GM12873 (cell line): ENCODE measurements at regions not wholly inside any gene's neighbourhood (a gene's known extent, or its start where the extent isn't known, plus 50 kb on each side); places are given as distances from the start of the nearest gene placed in this dataset.
A peak's percentile ranks its signal among the peaks of the same experiment; 100 is the strongest.

Source experiments
- TF ChIP-seq, protein P1 (sequence below): IDR thresholded peaks from 2 replicates; pipeline ENCODE4 v1.5.1; 2012; ENCODE audit warnings: low read depth, mild to moderate bottlenecking, moderate library complexity, low read length, control low read depth; ENCODE audit not compliant: insufficient read depth; ENCODE audit errors: missing control alignments

GRCh38 chr5:56490971-56491468 is 257.9 kb upstream of the ANKRD55 start:
- TF ChIP-seq, protein P1, sequence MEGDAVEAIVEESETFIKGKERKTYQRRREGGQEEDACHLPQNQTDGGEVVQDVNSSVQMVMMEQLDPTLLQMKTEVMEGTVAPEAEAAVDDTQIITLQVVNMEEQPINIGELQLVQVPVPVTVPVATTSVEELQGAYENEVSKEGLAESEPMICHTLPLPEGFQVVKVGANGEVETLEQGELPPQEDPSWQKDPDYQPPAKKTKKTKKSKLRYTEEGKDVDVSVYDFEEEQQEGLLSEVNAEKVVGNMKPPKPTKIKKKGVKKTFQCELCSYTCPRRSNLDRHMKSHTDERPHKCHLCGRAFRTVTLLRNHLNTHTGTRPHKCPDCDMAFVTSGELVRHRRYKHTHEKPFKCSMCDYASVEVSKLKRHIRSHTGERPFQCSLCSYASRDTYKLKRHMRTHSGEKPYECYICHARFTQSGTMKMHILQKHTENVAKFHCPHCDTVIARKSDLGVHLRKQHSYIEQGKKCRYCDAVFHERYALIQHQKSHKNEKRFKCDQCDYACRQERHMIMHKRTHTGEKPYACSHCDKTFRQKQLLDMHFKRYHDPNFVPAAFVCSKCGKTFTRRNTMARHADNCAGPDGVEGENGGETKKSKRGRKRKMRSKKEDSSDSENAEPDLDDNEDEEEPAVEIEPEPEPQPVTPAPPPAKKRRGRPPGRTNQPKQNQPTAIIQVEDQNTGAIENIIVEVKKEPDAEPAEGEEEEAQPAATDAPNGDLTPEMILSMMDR = no peak

- TF ChIP-seq, protein P1 = no peak
These were observed 256.1 kb upstream of the ANKRD55 start for GRCh38 chr5:56489272-56489671.

DNA sequence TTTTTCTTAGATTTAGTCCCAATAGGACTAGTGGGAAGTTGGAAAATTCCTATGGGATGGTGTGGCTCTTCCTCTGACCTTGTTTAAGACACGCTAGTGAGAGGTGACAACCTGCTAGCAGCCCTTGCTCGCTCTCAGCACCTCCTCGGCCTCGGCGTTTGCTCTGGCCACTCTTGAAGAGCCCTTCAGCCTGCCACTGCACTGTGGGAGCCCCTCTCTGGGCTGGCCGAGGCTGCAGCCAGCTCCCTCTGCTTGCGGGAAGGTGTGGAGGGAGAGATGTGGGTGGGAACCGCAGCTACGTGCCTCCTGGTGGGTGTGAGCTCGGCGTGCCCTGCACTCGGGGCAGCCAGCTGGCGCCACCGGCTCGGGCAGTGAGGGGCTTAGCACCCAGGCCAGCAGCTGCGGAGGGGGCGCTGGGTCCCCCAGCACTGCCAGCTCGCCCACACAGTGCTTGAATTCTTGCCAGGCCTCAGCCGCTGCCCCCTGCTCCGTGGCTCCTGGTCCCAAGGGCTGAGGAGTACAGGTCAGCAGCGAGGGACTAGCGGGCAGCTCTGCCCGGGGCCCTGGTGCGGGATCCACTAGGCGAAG is 254.5 kb upstream of the ANKRD55 start:
- TF ChIP-seq, protein P1 = no peak

- TF ChIP-seq, protein P1 = no peak
These were observed 249.2 kb upstream of the ANKRD55 start for GRCh38 chr5:56482363-56482762.

DNA sequence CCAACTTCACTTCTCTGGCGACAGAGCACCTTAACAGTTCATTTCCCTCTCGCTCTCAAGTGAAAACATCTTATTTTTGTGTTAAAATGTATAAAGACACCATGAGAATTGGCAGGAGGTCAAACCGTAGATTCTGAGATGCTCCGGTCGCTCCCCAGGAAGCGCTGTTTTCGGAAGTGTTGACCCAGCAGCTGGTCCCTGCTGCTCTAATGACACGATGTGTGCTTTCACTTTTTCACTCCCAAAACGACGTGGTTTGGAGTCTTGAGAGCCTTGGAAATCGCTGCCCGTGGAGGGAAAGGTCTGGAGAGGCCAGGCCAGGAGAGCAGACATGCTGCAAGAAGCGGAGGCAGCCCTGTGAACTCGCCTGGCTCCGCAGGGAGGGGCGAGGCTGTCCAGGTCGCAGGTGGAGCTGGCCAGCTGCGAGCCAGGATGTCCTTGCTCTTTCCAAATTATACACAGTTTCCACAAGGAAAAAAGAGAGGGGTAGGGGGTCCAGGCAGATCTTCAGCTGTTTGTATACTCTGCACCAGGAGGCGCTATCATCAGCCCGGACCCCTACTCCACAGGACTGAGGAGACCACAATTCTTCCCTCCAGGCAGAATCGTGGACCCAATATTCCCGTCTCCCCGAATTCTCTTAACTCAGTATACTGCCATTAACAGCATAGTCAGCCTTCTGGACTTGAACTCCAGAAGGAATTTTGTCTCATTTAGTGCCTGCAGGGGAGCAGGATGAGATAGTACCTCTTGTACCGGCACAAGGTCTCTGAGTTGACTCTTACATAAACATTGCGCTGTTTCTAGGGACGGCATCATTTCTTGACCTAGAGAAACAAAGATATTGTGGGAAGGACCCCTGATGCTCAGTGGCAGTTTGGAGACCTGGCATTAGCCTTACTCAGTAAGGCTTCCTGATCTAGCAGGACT is 248.6 kb upstream of the ANKRD55 start:
- TF ChIP-seq, protein P1 = peak; percentile 45

DNA sequence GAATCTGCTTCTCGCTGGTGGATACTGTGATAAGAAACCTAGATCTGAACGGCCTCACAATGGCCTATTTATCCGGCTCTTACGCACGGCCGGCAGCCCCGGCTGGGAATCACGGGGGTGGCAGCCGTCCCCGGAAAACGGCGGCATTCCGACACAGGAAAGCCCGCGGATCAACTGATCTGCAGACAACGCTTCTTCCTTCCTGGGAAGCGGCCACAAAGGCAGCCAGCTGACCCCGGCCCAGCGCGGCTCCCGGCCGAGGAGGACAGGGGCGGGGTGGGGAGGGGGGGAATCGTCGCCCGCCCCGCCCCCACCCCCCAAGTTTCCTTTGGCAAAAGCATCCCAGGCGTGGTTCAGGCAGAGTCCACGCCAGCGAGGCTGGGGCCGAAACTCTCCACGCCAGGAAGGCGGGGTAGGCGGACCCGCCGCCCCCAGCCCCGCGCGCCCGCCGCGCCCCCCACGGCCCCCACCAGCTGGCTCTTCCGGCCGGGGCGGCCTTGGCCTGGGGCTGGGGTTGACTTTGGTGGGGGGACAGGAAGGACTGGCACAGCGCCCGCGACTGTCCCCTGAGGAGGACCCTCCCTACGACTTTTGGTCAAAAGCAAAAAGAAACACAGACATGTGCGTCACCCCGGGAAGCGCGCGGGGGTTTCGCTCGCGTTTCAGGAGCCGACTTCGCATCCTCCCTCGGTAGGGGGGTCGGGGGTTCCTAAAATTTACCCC is 247.7 kb upstream of the ANKRD55 start:
- TF ChIP-seq, protein P1 = no peak
